Body of pancreas (tissue), 4 donors: ENCODE measurements at regions not wholly inside any gene's neighbourhood (a gene's known extent, or its start where the extent isn't known, plus 50 kb on each side); places are given as distances from the start of the nearest gene placed in this dataset.

Experiments used
- ATAC-seq: fragments of 150-250 bp; one replicate; pipeline ENCODE4 v1.9.1; 2016
- DNase-seq, 4 donors: peaks; one replicate each; pipeline ENCODE4 v3.0.0-alpha.2; 2019
- H3K27ac ChIP-seq, 4 donors: fragments of 200-600 bp; sonication (generic); 1 replicate in 3 of 4; 2 replicates in 1 of 4; pipeline versions ENCODE4 v1.5.1 to v1.6.1; 2016 to 2019; ENCODE audit warnings: mild to moderate bottlenecking in 1 of 4, mixed read lengths in 1 of 4, moderate library complexity in 1 of 4
- H3K27me3 ChIP-seq, 2 donors: fragments of 200-600 bp; sonication (generic); one replicate each; pipeline ENCODE4 v1.6.0; 2016; ENCODE audit warnings: mild to moderate bottlenecking in 1 of 2
- H3K36me3 ChIP-seq, 2 donors: fragments of 200-600 bp; sonication (generic); replicated peaks in 1 of 2; 2 replicates each; pipeline ENCODE4 v1.5.1; 2016; ENCODE audit warnings: low read depth in 2 of 2; ENCODE audit not compliant: insufficient read depth in 1 of 2
- H3K4me1 ChIP-seq: fragments of 200-600 bp; sonication (generic); one replicate; pipeline ENCODE4 v1.6.0; 2016
- H3K4me3 ChIP-seq, 2 donors: fragments of 200-600 bp; sonication (generic); 1 replicate in 1 of 2; 2 replicates in 1 of 2; pipeline ENCODE4 v1.5.1; 2016 to 2019
- H3K9me3 ChIP-seq, 3 donors: fragments of 200-600 bp; sonication (generic); 1 replicate in 2 of 3; 2 replicates in 1 of 3; pipeline ENCODE4 v1.5.1; 2016
- POLR2A ChIP-seq, 3 donors: fragments of 450-650 bp; IDR thresholded peaks; one replicate each; pipeline ENCODE4 v1.6.1; 2016; ENCODE audit warnings: antibody characterized with exemption in 3 of 3, mild to moderate bottlenecking in 2 of 3
- WGBS, 2 donors: methylation state at CpG; one replicate each; pipeline ENCODE4 v1.1.5; 2017; 5-methylcytosine and 5-hydroxymethylcytosine counted together
- intact Hi-C: fragments of 100-400 bp; cut with DNase I; formaldehyde crosslinking; loops from one replicate; pipeline ENCODE4 v1.15.1; 2023
- TF ChIP-seq, protein P1 (sequence below), 7 experiments: fragments of 450-650 bp in 4 of 7; fragments of 200-600 bp in 3 of 7; sonication (generic) in 3 of 7; IDR thresholded peaks; one replicate each; pipeline ENCODE4 v1.5.1; 2016 to 2019; ENCODE audit warnings: antibody characterized with exemption in 7 of 7

DNA sequence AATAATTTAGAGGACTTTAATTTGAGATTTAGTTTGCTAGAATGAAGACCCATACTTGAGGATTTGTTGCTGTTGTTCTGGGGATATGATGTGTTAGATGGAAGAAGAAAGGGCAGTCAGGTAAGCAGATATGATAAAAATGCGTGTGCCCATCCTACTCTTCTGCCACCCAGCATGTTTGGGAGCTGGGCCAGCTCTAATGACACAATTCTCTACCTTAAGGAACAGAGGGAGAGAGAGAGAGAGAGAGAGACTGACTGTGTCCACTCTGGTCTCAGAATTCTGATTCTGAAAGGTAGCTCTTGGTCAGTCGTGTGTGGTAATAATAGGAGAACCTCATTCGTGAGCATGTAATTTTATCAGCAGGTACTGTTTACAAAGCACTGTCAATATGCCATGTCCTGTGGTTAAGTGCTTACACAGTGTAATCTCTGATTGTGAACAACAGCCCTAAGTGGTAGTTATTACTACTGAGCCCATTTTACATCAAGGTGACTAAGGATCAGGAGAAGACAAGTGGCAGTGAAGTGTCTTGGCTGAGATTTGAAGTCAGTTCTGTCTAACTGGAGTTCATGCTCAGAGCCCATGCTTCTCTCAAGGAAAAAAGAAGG, 307.4 kb upstream of the SEMA6A start:
- no peaks in the 10 kb centered on the region for H3K36me3 ChIP-seq
- H3K27ac ChIP-seq: no peak overlapping the region
- intact Hi-C loops: no loop called here
- DNase-seq: no peak
- no peak overlapping the region for H3K4me3 ChIP-seq
- H3K4me1 ChIP-seq: no peaks in the 10 kb centered on the region
- 22 to 36% methylated on average over 3 of the region's 3 CpGs for WGBS, 2 donors
- H3K27me3 ChIP-seq: no peaks in the 10 kb centered on the region
- no peak for ATAC-seq
- H3K9me3 ChIP-seq: no peaks in the 10 kb centered on the region
- no peak for TF ChIP-seq POLR2A (IDR thresholded peaks at IDR 0.05)
- TF ChIP-seq, protein P1, sequence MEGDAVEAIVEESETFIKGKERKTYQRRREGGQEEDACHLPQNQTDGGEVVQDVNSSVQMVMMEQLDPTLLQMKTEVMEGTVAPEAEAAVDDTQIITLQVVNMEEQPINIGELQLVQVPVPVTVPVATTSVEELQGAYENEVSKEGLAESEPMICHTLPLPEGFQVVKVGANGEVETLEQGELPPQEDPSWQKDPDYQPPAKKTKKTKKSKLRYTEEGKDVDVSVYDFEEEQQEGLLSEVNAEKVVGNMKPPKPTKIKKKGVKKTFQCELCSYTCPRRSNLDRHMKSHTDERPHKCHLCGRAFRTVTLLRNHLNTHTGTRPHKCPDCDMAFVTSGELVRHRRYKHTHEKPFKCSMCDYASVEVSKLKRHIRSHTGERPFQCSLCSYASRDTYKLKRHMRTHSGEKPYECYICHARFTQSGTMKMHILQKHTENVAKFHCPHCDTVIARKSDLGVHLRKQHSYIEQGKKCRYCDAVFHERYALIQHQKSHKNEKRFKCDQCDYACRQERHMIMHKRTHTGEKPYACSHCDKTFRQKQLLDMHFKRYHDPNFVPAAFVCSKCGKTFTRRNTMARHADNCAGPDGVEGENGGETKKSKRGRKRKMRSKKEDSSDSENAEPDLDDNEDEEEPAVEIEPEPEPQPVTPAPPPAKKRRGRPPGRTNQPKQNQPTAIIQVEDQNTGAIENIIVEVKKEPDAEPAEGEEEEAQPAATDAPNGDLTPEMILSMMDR (IDR thresholded peaks at IDR 0.05): no peak

DNA sequence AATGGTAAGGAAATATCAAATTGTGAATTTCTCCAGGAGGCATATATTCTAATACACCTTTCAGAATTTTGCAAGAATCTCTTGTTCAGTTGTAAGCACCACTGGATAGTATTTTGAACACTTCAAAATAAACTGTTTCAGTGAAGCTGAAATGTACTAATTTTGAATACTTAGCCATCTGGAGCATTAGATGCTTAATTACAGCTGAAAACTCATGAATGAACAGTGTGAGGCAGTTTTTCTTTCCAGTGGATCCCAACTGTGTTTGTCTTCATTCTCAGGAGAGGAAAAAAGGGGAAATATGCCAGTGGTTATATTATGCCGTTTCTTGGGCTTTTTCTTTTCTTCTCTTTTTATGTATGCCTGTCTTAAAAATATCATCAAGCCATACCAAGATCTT, 306.0 kb upstream of the SEMA6A start:
- 52 to 64% methylated on average over 1 of the region's 1 CpG for WGBS, 2 donors
- TF ChIP-seq, protein P1 (IDR thresholded peaks at IDR 0.05): no peak
- TF ChIP-seq POLR2A (IDR thresholded peaks at IDR 0.05): no peak
- Histone ChIP-seq H3K4me1 (no peaks in the 10 kb centered on the region), H3K4me3 (no peak overlapping the region), H3K9me3 (no peaks in the 10 kb centered on the region), H3K27ac (no peak overlapping the region), H3K27me3 (no peaks in the 10 kb centered on the region), H3K36me3 (no peaks in the 10 kb centered on the region)
- DNase-seq: no peak
- intact Hi-C loops: no loop called here
- ATAC-seq: no peak

DNA sequence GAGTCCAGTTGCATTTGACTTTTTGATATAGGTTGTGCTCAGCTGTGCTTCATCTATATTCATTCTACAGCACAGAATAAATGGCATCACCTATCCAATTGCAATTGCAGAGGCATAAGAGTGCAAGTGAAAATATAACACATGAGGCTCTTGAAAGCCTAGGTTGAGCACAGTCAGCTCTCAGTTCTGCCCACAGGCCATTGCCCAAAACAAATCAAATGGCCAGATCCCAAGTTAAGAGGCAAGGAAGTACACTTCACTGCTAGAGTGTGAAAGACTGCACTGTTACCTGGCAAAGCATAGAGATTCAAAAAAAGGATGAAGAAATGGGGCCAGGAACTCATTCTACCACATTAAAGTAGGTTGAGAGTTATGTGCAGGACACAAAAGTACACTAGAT, 305.5 kb upstream of the SEMA6A start:
- DNase-seq: no peak
- Histone ChIP-seq H3K9me3 (no peaks in the 10 kb centered on the region), H3K4me3 (no peak overlapping the region), H3K27me3 (no peaks in the 10 kb centered on the region), H3K27ac (no peak overlapping the region), H3K36me3 (no peaks in the 10 kb centered on the region), H3K4me1 (no peaks in the 10 kb centered on the region)
- TF ChIP-seq POLR2A (IDR thresholded peaks at IDR 0.05): no peak
- TF ChIP-seq, protein P1 (IDR thresholded peaks at IDR 0.05): no peak
- no peak for ATAC-seq
- intact Hi-C loops: no loop called here

DNA sequence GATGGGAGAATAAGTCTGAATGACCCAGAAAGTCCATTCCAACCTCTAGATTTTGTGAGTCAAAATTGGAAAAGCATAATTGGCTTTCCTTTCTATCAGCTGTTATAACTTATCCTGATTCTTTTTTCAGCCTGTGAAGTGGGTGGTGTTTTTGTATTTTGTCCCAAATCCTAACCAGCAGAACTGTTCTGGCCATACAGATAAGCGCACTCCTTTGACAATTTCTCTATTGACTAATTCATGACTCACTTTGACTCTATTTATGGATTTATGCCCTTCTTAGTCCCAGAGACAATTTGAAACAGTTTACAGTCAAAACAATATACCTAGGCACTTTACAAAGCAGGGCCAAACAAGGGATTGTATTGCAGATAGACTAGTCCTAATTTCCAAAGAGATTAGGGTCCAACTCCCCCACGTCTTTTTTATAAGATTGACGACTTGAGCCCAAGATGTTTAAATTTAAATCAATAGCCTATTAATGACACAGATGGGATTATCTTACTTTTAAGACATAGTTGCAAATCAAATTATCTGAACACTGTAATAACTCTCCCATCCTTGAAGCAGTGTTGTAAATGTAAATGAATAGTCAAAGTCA, 301.7 kb upstream of the SEMA6A start:
- WGBS, 2 donors: 69 to 70% methylated on average over 3 of the region's 3 CpGs
- DNase-seq (no peak), ATAC-seq (no peak)
- H3K27ac ChIP-seq: no peak overlapping the region
- no peaks in the 10 kb centered on the region for H3K4me1 ChIP-seq
- intact Hi-C loops: no loop called here
- H3K27me3 ChIP-seq: no peaks in the 10 kb centered on the region
- no peaks in the 10 kb centered on the region for H3K9me3 ChIP-seq
- H3K4me3 ChIP-seq: no peak overlapping the region
- no peaks in the 10 kb centered on the region for H3K36me3 ChIP-seq
- TF ChIP-seq POLR2A (IDR thresholded peaks at IDR 0.05): no peak
- TF ChIP-seq, protein P1 (IDR thresholded peaks at IDR 0.05): no peak

DNA sequence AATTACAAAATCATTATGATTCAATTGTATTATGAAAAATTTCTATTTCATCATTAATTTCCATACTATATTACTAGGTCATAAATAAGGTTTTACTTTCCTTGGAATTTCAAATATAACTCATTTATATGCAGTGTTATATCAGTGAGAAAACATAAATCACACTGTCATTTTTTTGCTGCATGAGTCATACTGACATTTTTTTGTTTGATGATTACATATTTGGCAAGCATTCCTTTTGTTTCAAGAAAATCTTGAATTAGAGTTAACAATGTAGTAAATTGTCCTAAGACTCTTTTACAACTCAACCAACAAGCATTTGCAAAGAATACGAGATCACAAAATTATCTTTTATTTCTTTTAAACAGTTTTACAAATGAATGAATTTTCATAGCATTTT, 298.4 kb upstream of the SEMA6A start:
- no peak overlapping the region for H3K4me3 ChIP-seq
- no peaks in the 10 kb centered on the region for H3K4me1 ChIP-seq
- DNase-seq: no peak
- no peak for ATAC-seq
- no peaks in the 10 kb centered on the region for H3K36me3 ChIP-seq
- no peaks in the 10 kb centered on the region for H3K9me3 ChIP-seq
- no peaks in the 10 kb centered on the region for H3K27me3 ChIP-seq
- H3K27ac ChIP-seq: no peak overlapping the region
- 64 to 67% methylated on average over 1 of the region's 1 CpG for WGBS, 2 donors
- intact Hi-C loops: no loop called here
- TF ChIP-seq, protein P1 (IDR thresholded peaks at IDR 0.05): no peak
- no peak for TF ChIP-seq POLR2A (IDR thresholded peaks at IDR 0.05)
